GM19372 (cell line): ENCODE measurements at regions not wholly inside any gene's neighbourhood (a gene's known extent, or its start where the extent isn't known, plus 50 kb on each side); places are given as distances from the start of the nearest gene placed in this dataset.

Source experiments
- ATAC-seq: cut with Tn5 transposase; IDR thresholded peaks from one replicate; pipeline ENCODE4 v1.9.1; 2021; ENCODE audit warnings: mild to moderate bottlenecking, low read depth, moderate library complexity; ENCODE audit not compliant: unreplicated experiment

GRCh38 chr14:65926935-65927700 lies 514.6 kb downstream of the FUT8 start:
- ATAC-seq: no peak

- no peak for ATAC-seq
These were observed 515.4 kb downstream of the FUT8 start for GRCh38 chr14:65927931-65928356.

GRCh38 chr14:65928995-65929394 lies 516.5 kb downstream of the FUT8 start:
- ATAC-seq: no peak

GRCh38 chr14:65933400-65934069 lies 521.0 kb downstream of the FUT8 start:
- ATAC-seq: no peak

GRCh38 chr14:65934070-65934435 lies 521.5 kb downstream of the FUT8 start:
- ATAC-seq: no peak

GRCh38 chr14:65936342-65936975 lies 523.9 kb downstream of the FUT8 start:
- ATAC-seq: no peak

GRCh38 chr14:65937079-65937959 lies 524.8 kb downstream of the FUT8 start:
- ATAC-seq: no peak

GRCh38 chr14:65937960-65938316 lies 525.4 kb downstream of the FUT8 start:
- ATAC-seq: no peak

GRCh38 chr14:65938738-65939137 lies 526.2 kb downstream of the FUT8 start:
- ATAC-seq: no peak

GRCh38 chr14:65939184-65939583 lies 526.7 kb downstream of the FUT8 start:
- ATAC-seq: no peak

GRCh38 chr14:65940056-65940735 lies 527.7 kb downstream of the FUT8 start:
- ATAC-seq: no peak

GRCh38 chr14:65941091-65941490 lies 528.6 kb downstream of the FUT8 start:
- ATAC-seq: no peak

GRCh38 chr14:65943150-65943549 lies 530.6 kb downstream of the FUT8 start:
- no peak for ATAC-seq

- no peak for ATAC-seq
These were observed 531.4 kb downstream of the FUT8 start for GRCh38 chr14:65943916-65944410.

- ATAC-seq: no peak
These were observed 532.8 kb downstream of the FUT8 start for GRCh38 chr14:65945327-65945726.

GRCh38 chr14:65946494-65946893 lies 534.0 kb downstream of the FUT8 start:
- ATAC-seq: no peak

- no peak for ATAC-seq
These were observed 535.8 kb downstream of the FUT8 start for GRCh38 chr14:65948302-65948701.

- ATAC-seq: no peak
These were observed 536.3 kb upstream of the CCDC196 start for GRCh38 chr14:65949711-65950516.

- no peak for ATAC-seq
These were observed 531.2 kb upstream of the CCDC196 start for GRCh38 chr14:65954942-65955341.
